ENCODE measurements at regions not wholly inside any gene's neighbourhood (a gene's known extent, or its start where the extent isn't known, plus 50 kb on each side); places are given as distances from the start of the nearest gene placed in this dataset.

GRCh38 chr6:21801446-21802174 lies 208.1 kb downstream of the SOX4 start:
- TF ChIP-seq EZH2 (IDR thresholded peaks at IDR 0.05; ENCODE audit: insufficient read depth, poor library complexity, severe bottlenecking), result no peak
- TF ChIP-seq EZH2phosphoT487 (IDR thresholded peaks at IDR 0.05; ENCODE audit: insufficient read depth, low read depth), result no peak
